ENCODE measurements at regions not wholly inside any gene's neighbourhood (a gene's known extent, or its start where the extent isn't known, plus 50 kb on each side); places are given as distances from the start of the nearest gene placed in this dataset.
A peak's percentile ranks its signal among the peaks of the same experiment; 100 is the strongest.
"Not testable (repeated sequence)": the region's sequence is repeated elsewhere in the genome, so short reads cannot be mapped to it uniquely, and the experiment has no call there.

- H3K27ac ChIP-seq = no peak overlapping the region
- peak; percentile 59 for TF ChIP-seq CTCF (conservative IDR thresholded peaks at IDR 0.05)
Measured at GRCh38 chr13:50170447-50171037, 155.3 kb downstream of the KCNRG start.

GRCh38 chr13:50171590-50172282 lies 156.5 kb downstream of the KCNRG start:
- no peak overlapping the region for H3K27ac ChIP-seq
- TF ChIP-seq CTCF (conservative IDR thresholded peaks at IDR 0.05) = no peak

GRCh38 chr13:50173045-50173444 lies 157.8 kb downstream of the KCNRG start:
- H3K27ac ChIP-seq = not testable (repeated sequence)

GRCh38 chr13:50174630-50175029 lies 159.4 kb downstream of the KCNRG start:
- no peak overlapping the region for H3K27ac ChIP-seq

GRCh38 chr13:50179977-50180376 lies 164.7 kb downstream of the KCNRG start:
- no peak for TF ChIP-seq CTCF (conservative IDR thresholded peaks at IDR 0.05)

More at GRCh38 chr13:50174630-50175029, 159.4 kb downstream of the KCNRG start:
- TF ChIP-seq CTCF (conservative IDR thresholded peaks at IDR 0.05) = no peak

GRCh38 chr13:50185769-50186763 lies 170.8 kb downstream of the KCNRG start:
- not testable (repeated sequence) for H3K27ac ChIP-seq

More at GRCh38 chr13:50179977-50180376, 164.7 kb downstream of the KCNRG start:
- H3K27ac ChIP-seq = no peak overlapping the region

GRCh38 chr13:50187352-50188029 lies 172.2 kb downstream of the KCNRG start:
- H3K27ac ChIP-seq = no peak overlapping the region
- no peak for TF ChIP-seq CTCF (conservative IDR thresholded peaks at IDR 0.05)

- no peak for TF ChIP-seq CTCF (conservative IDR thresholded peaks at IDR 0.05)
- no peak overlapping the region for H3K27ac ChIP-seq
Measured at GRCh38 chr13:50188696-50189095, 173.5 kb downstream of the KCNRG start.
